ENCODE measurements at regions not wholly inside any gene's neighbourhood (a gene's known extent, or its start where the extent isn't known, plus 50 kb on each side); places are given as distances from the start of the nearest gene placed in this dataset.

GRCh38 chr2:193315428-193316091 lies 1120.8 kb upstream of the TMEFF2 start:
- Histone ChIP-seq H3K36me3 (no peaks in the 10 kb centered on the region), H3K27ac (no peak overlapping the region), H3K27me3 (no peaks in the 10 kb centered on the region), H3K4me3 (no peak overlapping the region), H3K4me1 (no peaks in the 10 kb centered on the region), H3K9me3 (no peaks in the 10 kb centered on the region)
- WGBS, 5 donors: 48 to 62% (median 56%) methylated on average over 1 of the region's 1 CpG
- DNase-seq: no peak
- no peak for TF ChIP-seq POLR2AphosphoS5 (IDR thresholded peaks at IDR 0.05)
- TF ChIP-seq POLR2A (IDR thresholded peaks at IDR 0.05): no peak
- no peak for TF ChIP-seq CTCF (IDR thresholded peaks at IDR 0.05)
- no peak for TF ChIP-seq EP300 (IDR thresholded peaks at IDR 0.05)
- intact Hi-C loops (cut with DNase I; ENCODE audit: low total_unique reads): no loop called here

- Histone ChIP-seq H3K27ac (no peak overlapping the region), H3K4me1 (no peaks in the 10 kb centered on the region), H3K4me3 (no peak overlapping the region), H3K9me3 (no peaks in the 10 kb centered on the region), H3K27me3 (no peaks in the 10 kb centered on the region), H3K36me3 (no peaks in the 10 kb centered on the region)
- no peak for DNase-seq
- 77 to 87% (median 83%) methylated on average over 2 of the region's 2 CpGs for WGBS, 5 donors
- TF ChIP-seq EP300 (IDR thresholded peaks at IDR 0.05): no peak
- TF ChIP-seq POLR2AphosphoS5 (IDR thresholded peaks at IDR 0.05): no peak
- no peak for TF ChIP-seq CTCF (IDR thresholded peaks at IDR 0.05)
- TF ChIP-seq POLR2A (IDR thresholded peaks at IDR 0.05): no peak
- intact Hi-C loops (cut with DNase I; ENCODE audit: low total_unique reads): no loop called here
These were observed 1108.7 kb upstream of the TMEFF2 start for GRCh38 chr2:193303464-193303863.

- Histone ChIP-seq H3K27ac (no peak overlapping the region), H3K27me3 (no peaks in the 10 kb centered on the region), H3K4me1 (no peaks in the 10 kb centered on the region), H3K36me3 (no peaks in the 10 kb centered on the region), H3K4me3 (no peak overlapping the region), H3K9me3 (peaks cover 0 to 6% (median 0%) of the 10 kb centered on the region in 4 donors)
- 73 to 88% (median 83%) methylated on average over 1 of the region's 1 CpG for WGBS, 5 donors
- TF ChIP-seq POLR2AphosphoS5 (IDR thresholded peaks at IDR 0.05) (no peak), CTCF (IDR thresholded peaks at IDR 0.05) (no peak), POLR2A (IDR thresholded peaks at IDR 0.05) (no peak), EP300 (IDR thresholded peaks at IDR 0.05) (no peak)
- intact Hi-C loops (cut with DNase I; ENCODE audit: low total_unique reads): no loop called here
- no peak for DNase-seq
These were observed 1099.6 kb upstream of the TMEFF2 start for GRCh38 chr2:193294371-193294770.

GRCh38 chr2:193279361-193279760 lies 1084.6 kb upstream of the TMEFF2 start:
- Histone ChIP-seq H3K27ac (no peak overlapping the region), H3K27me3 (no peaks in the 10 kb centered on the region), H3K9me3 (no peaks in the 10 kb centered on the region), H3K4me3 (no peak overlapping the region), H3K36me3 (no peaks in the 10 kb centered on the region), H3K4me1 (no peaks in the 10 kb centered on the region)
- WGBS, 5 donors: 57 to 72% (median 69%) methylated on average over 2 of the region's 2 CpGs
- TF ChIP-seq EP300 (IDR thresholded peaks at IDR 0.05): no peak
- TF ChIP-seq CTCF (IDR thresholded peaks at IDR 0.05): no peak
- TF ChIP-seq POLR2A (IDR thresholded peaks at IDR 0.05): no peak
- TF ChIP-seq POLR2AphosphoS5 (IDR thresholded peaks at IDR 0.05): no peak
- no peak for DNase-seq
- intact Hi-C loops (cut with DNase I; ENCODE audit: low total_unique reads): no loop called here

Data from stomach (tissue), 8 donors.